ENCODE measurements at regions not wholly inside any gene's neighbourhood (a gene's known extent, or its start where the extent isn't known, plus 50 kb on each side); places are given as distances from the start of the nearest gene placed in this dataset.

- no peak for DNase-seq (ENCODE audit: low read depth)
- no peak for TF ChIP-seq CTCF (conservative IDR thresholded peaks at IDR 0.05; ENCODE audit: control insufficient read depth, insufficient read depth, low read depth, low read length)
- H3K4me3 ChIP-seq (ENCODE audit: control insufficient read depth, low read depth, low read length): no peak overlapping the region
These were observed 154.6 kb upstream of the ARG1 start for GRCh38 chr6:131418441-131418840.

GRCh38 chr6:131419702-131420101, 153.3 kb upstream of the ARG1 start:
- H3K4me3 ChIP-seq (ENCODE audit: control insufficient read depth, low read depth, low read length): no peak overlapping the region
- no peak for TF ChIP-seq CTCF (conservative IDR thresholded peaks at IDR 0.05; ENCODE audit: control insufficient read depth, insufficient read depth, low read depth, low read length)
- no peak for DNase-seq (ENCODE audit: low read depth)

- DNase-seq (ENCODE audit: low read depth): no peak
- TF ChIP-seq CTCF (conservative IDR thresholded peaks at IDR 0.05; ENCODE audit: control insufficient read depth, insufficient read depth, low read depth, low read length): no peak
- no peak overlapping the region for H3K4me3 ChIP-seq (ENCODE audit: control insufficient read depth, low read depth, low read length)
These were observed 149.0 kb upstream of the ARG1 start for GRCh38 chr6:131424016-131424415.

GRCh38 chr6:131424475-131424874, 148.6 kb upstream of the ARG1 start:
- DNase-seq (ENCODE audit: low read depth): no peak
- no peak for TF ChIP-seq CTCF (conservative IDR thresholded peaks at IDR 0.05; ENCODE audit: control insufficient read depth, insufficient read depth, low read depth, low read length)
- no peak overlapping the region for H3K4me3 ChIP-seq (ENCODE audit: control insufficient read depth, low read depth, low read length)

- DNase-seq (ENCODE audit: low read depth): no peak
- no peak overlapping the region for H3K4me3 ChIP-seq (ENCODE audit: control insufficient read depth, low read depth, low read length)
- TF ChIP-seq CTCF (conservative IDR thresholded peaks at IDR 0.05; ENCODE audit: control insufficient read depth, insufficient read depth, low read depth, low read length): no peak
These were observed 145.5 kb upstream of the ARG1 start for GRCh38 chr6:131427434-131428058.

- no peak for DNase-seq (ENCODE audit: low read depth)
- TF ChIP-seq CTCF (conservative IDR thresholded peaks at IDR 0.05; ENCODE audit: control insufficient read depth, insufficient read depth, low read depth, low read length): no peak
- H3K4me3 ChIP-seq (ENCODE audit: control insufficient read depth, low read depth, low read length): no peak overlapping the region
These were observed 142.5 kb upstream of the ARG1 start for GRCh38 chr6:131430531-131430930.

GRCh38 chr6:131431718-131432117, 141.3 kb upstream of the ARG1 start:
- H3K4me3 ChIP-seq (ENCODE audit: control insufficient read depth, low read depth, low read length): no peak overlapping the region
- no peak for DNase-seq (ENCODE audit: low read depth)
- TF ChIP-seq CTCF (conservative IDR thresholded peaks at IDR 0.05; ENCODE audit: control insufficient read depth, insufficient read depth, low read depth, low read length): no peak
